ENCODE measurements at regions not wholly inside any gene's neighbourhood (a gene's known extent, or its start where the extent isn't known, plus 50 kb on each side); places are given as distances from the start of the nearest gene placed in this dataset.

- DNase-seq = no peak
- Mint-ChIP-seq H3K4me3 (no peak overlapping the region), H3K27ac (no peak overlapping the region), H3K9me3 (peaks cover 23% of the 10 kb centered on the region), H3K36me3 (ENCODE audit: low read depth) (peaks cover 4% of the 10 kb centered on the region), H3K4me1 (peaks cover 7% of the 10 kb centered on the region), H3K27me3 (ENCODE audit: insufficient read depth) (peaks cover 7% of the 10 kb centered on the region)
- no peak overlapping the region for H3K9ac ChIP-seq (ENCODE audit: extremely low read depth, low read length, poor library complexity, severe bottlenecking)
- no peaks in the 10 kb centered on the region for H3K9me3 ChIP-seq (ENCODE audit: control insufficient read depth, low read length)
- H3K4me1 ChIP-seq (ENCODE audit: control insufficient read depth, insufficient read depth, low read length) = no peaks in the 10 kb centered on the region
- no peak overlapping the region for H3K4me3 ChIP-seq (ENCODE audit: low read length)
- 74 to 89% methylated on average over 1 of the region's 2 CpGs for WGBS, 2 experiments (ENCODE audit: insufficient coverage in 1 of 2, insufficient read length in 1 of 2)
- H3K27me3 ChIP-seq (ENCODE audit: control insufficient read depth, insufficient read depth, low read length, poor library complexity, severe bottlenecking) = no peaks in the 10 kb centered on the region
- no peak overlapping the region for H3K27ac ChIP-seq (ENCODE audit: low read depth, low read length)
- no peak for TF ChIP-seq CTCF (conservative IDR thresholded peaks at IDR 0.05)
- H3K36me3 ChIP-seq (ENCODE audit: control insufficient read depth, insufficient read depth, low read length) = no peaks in the 10 kb centered on the region
These were observed 598.8 kb upstream of the CDH4 start for GRCh38 chr20:60653111-60653845.

GRCh38 chr20:60658681-60659080 lies 593.4 kb upstream of the CDH4 start:
- DNase-seq = no peak
- Mint-ChIP-seq H3K4me1 (peaks cover 7% of the 10 kb centered on the region), H3K9me3 (peaks cover 20% of the 10 kb centered on the region), H3K27me3 (ENCODE audit: insufficient read depth) (peaks cover 7% of the 10 kb centered on the region), H3K36me3 (ENCODE audit: low read depth) (peaks cover 4% of the 10 kb centered on the region), H3K4me3 (no peak overlapping the region), H3K27ac (no peak overlapping the region)
- no peak for TF ChIP-seq CTCF (conservative IDR thresholded peaks at IDR 0.05)
- H3K9me3 ChIP-seq (ENCODE audit: control insufficient read depth, low read length) = no peaks in the 10 kb centered on the region
- H3K27me3 ChIP-seq (ENCODE audit: control insufficient read depth, insufficient read depth, low read length, poor library complexity, severe bottlenecking) = no peaks in the 10 kb centered on the region
- H3K27ac ChIP-seq (ENCODE audit: low read depth, low read length) = no peak overlapping the region
- no peaks in the 10 kb centered on the region for H3K36me3 ChIP-seq (ENCODE audit: control insufficient read depth, insufficient read depth, low read length)
- H3K4me1 ChIP-seq (ENCODE audit: control insufficient read depth, insufficient read depth, low read length) = no peaks in the 10 kb centered on the region
- 73 to 81% methylated on average over 6 to 13 of the region's 13 CpGs for WGBS, 2 experiments (ENCODE audit: insufficient coverage in 1 of 2, insufficient read length in 1 of 2)
- no peak overlapping the region for H3K9ac ChIP-seq (ENCODE audit: extremely low read depth, low read length, poor library complexity, severe bottlenecking)
- H3K4me3 ChIP-seq (ENCODE audit: low read length) = no peak overlapping the region

DNA sequence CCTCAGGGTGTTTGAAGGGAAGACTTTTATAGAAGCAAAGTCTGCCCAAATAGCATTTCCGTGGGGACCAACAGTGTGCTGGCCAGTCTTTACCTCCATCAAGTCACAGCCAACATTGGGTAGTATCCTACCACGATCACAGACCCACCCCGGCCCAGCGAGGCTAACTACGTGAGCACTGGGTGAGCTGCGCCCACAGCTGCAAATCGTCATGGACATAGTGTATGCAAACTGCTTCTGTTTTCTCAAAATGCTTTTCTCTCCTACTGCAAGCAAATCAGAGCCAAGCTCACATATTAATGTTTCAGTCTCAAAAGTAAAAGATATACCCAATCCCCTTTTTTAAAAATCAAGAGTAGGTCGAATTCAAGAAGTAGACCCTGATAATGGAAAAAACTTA lies 592.8 kb upstream of the CDH4 start:
- Histone ChIP-seq H3K27ac (ENCODE audit: low read depth, low read length) (no peak overlapping the region), H3K36me3 (ENCODE audit: control insufficient read depth, insufficient read depth, low read length) (no peaks in the 10 kb centered on the region), H3K9ac (ENCODE audit: extremely low read depth, low read length, poor library complexity, severe bottlenecking) (no peak overlapping the region), H3K9me3 (ENCODE audit: control insufficient read depth, low read length) (no peaks in the 10 kb centered on the region), H3K4me1 (ENCODE audit: control insufficient read depth, insufficient read depth, low read length) (no peaks in the 10 kb centered on the region), H3K27me3 (ENCODE audit: control insufficient read depth, insufficient read depth, low read length, poor library complexity, severe bottlenecking) (no peaks in the 10 kb centered on the region), H3K4me3 (ENCODE audit: low read length) (no peak overlapping the region)
- H3K27me3 Mint-ChIP-seq (ENCODE audit: insufficient read depth) = peaks cover 7% of the 10 kb centered on the region
- peaks cover 4% of the 10 kb centered on the region for H3K36me3 Mint-ChIP-seq (ENCODE audit: low read depth)
- 95 to 96% methylated on average over 6 to 8 of the region's 8 CpGs for WGBS, 2 experiments (ENCODE audit: insufficient coverage in 1 of 2, insufficient read length in 1 of 2)
- no peak for DNase-seq
- no peak overlapping the region for H3K4me3 Mint-ChIP-seq
- TF ChIP-seq CTCF (conservative IDR thresholded peaks at IDR 0.05) = no peak
- H3K27ac Mint-ChIP-seq = no peak overlapping the region
- H3K4me1 Mint-ChIP-seq = peaks cover 7% of the 10 kb centered on the region
- peaks cover 18% of the 10 kb centered on the region for H3K9me3 Mint-ChIP-seq

All from endodermal cell (in vitro differentiated cells).